Spleen (tissue), 7 donors: ENCODE measurements at regions not wholly inside any gene's neighbourhood (a gene's known extent, or its start where the extent isn't known, plus 50 kb on each side); places are given as distances from the start of the nearest gene placed in this dataset.

Source experiments
- POLR2A ChIP-seq, 3 donors: fragments of 450-650 bp; IDR thresholded peaks; one replicate each; pipeline ENCODE4 v1.5.1; 2017; ENCODE audit warnings: antibody characterized with exemption in 3 of 3, mild to moderate bottlenecking in 1 of 3
- POLR2AphosphoS5 ChIP-seq, 3 donors: sonication (generic); formaldehyde crosslinking; IDR thresholded peaks; one replicate each; pipeline ENCODE4 v1.5.1; 2017; ENCODE audit warnings: antibody characterized with exemption in 3 of 3
- TF ChIP-seq, protein P1 (sequence below), 11 experiments: fragments of 200-600 bp in 7 of 11; fragments of 450-650 bp in 4 of 11; sonication (generic) in 4 of 11; IDR thresholded peaks in 8 of 11; conservative IDR thresholded peaks in 3 of 11; 1 replicate in 7 of 11; 2 replicates in 4 of 11; pipeline versions ENCODE4 v1.4.0 to v1.8.0; 2016 to 2021; ENCODE audit warnings: antibody characterized with exemption in 11 of 11, inconsistent platforms in 4 of 11, mild to moderate bottlenecking in 1 of 11
- donor health status: DM: no; HTN: no; CAD: no; lungs with moderate emphysema.
- donor health status: DM: no; HTN: no; CAD: no.
- donor health status: DM: no; HTN: no; CAD: no.

DNA sequence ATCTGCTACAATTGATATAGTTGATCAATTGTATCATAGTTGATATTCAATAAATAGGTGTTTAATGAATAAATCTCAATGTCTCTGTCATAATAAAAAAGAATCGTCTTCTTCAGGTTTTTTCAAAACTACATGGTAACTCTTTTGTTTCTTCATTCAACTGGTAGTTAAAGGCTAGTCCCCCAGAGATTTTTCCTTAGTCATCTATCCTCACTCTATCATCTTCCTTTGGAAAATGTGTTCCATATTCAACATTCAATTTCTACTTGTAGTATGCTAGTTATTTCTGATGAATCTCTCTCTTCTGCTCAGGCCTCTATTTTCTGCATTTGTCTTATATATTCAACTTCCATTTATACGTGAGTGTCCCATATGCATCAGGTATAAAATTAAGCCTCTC is 558.8 kb downstream of the KCNT2 start:
- TF ChIP-seq, protein P1, sequence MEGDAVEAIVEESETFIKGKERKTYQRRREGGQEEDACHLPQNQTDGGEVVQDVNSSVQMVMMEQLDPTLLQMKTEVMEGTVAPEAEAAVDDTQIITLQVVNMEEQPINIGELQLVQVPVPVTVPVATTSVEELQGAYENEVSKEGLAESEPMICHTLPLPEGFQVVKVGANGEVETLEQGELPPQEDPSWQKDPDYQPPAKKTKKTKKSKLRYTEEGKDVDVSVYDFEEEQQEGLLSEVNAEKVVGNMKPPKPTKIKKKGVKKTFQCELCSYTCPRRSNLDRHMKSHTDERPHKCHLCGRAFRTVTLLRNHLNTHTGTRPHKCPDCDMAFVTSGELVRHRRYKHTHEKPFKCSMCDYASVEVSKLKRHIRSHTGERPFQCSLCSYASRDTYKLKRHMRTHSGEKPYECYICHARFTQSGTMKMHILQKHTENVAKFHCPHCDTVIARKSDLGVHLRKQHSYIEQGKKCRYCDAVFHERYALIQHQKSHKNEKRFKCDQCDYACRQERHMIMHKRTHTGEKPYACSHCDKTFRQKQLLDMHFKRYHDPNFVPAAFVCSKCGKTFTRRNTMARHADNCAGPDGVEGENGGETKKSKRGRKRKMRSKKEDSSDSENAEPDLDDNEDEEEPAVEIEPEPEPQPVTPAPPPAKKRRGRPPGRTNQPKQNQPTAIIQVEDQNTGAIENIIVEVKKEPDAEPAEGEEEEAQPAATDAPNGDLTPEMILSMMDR (IDR thresholded peaks at IDR 0.05 in 8 of 11, conservative IDR thresholded peaks at IDR 0.05 in 3 of 11), result no peak
- TF ChIP-seq POLR2AphosphoS5 (IDR thresholded peaks at IDR 0.05) (no peak), POLR2A (IDR thresholded peaks at IDR 0.05) (no peak)
